IMR-90 (cell line): ENCODE measurements at regions not wholly inside any gene's neighbourhood (a gene's known extent, or its start where the extent isn't known, plus 50 kb on each side); places are given as distances from the start of the nearest gene placed in this dataset.

Source experiments
- ATAC-seq: fragments of 200-7000 bp; cut with Tn5 transposase; 2 replicates; pipeline ENCODE4 v1.9.1; 2020; ENCODE audit warnings: low read depth, mild to moderate bottlenecking, moderate library complexity
- BruUV-seq: library from RNA; stranded (reverse); fragments of 400-500 nt; replicated peaks from 2 replicates; lab custom pipeline; 2021; lab: Mats Ljungman, UMichigan
- CTCF ChIA-PET: fragments of 300-600 bp; formaldehyde crosslinking; extraction: SDS; loops from one replicate; lab custom pipeline; 2021; ENCODE audit warnings: antibody characterized with exemption; lab: Yijun Ruan, JAX
- POLR2A ChIA-PET: fragments of 300-600 bp; sonication (Branson Sonifier 250); formaldehyde crosslinking; loops from one replicate; lab custom pipeline; 2022; ENCODE audit warnings: antibody characterized with exemption; ENCODE audit not compliant: unreplicated experiment; lab: Charles Lee
- DNase-seq: peaks from one replicate; pipeline ENCODE4 v3.0.0; 2013
- H2AFZ ChIP-seq: replicated peaks from 2 replicates; pipeline ENCODE3; 2013; ENCODE audit warnings: low read length, mild to moderate bottlenecking; ENCODE audit not compliant: poor library complexity
- H2AK5ac ChIP-seq: 2 replicates; pipeline ENCODE4 v1.6.1; 2013; ENCODE audit warnings: low read depth, low read length, inconsistent platforms
- H2AK9ac ChIP-seq: replicated peaks from 2 replicates; pipeline ENCODE3; 2013; ENCODE audit warnings: mild to moderate bottlenecking, low read depth, low read length, moderate library complexity; ENCODE audit not compliant: poor library complexity
- H2BK120ac ChIP-seq: 2 replicates; pipeline ENCODE4 v1.6.1; 2013; ENCODE audit warnings: low read depth, low read length, inconsistent platforms
- H2BK15ac ChIP-seq: 3 replicates; pipeline ENCODE4 v1.6.1; 2013; ENCODE audit warnings: low read depth, low read length, inconsistent platforms
- H2BK20ac ChIP-seq: 2 replicates; pipeline ENCODE4 v1.6.1; 2013; ENCODE audit warnings: low read depth, mild to moderate bottlenecking, inconsistent platforms, low read length, moderate library complexity
- H2BK5ac ChIP-seq: 2 replicates; pipeline ENCODE4 v1.6.1; 2013; ENCODE audit warnings: mild to moderate bottlenecking, low read depth, low read length, inconsistent platforms; ENCODE audit not compliant: poor library complexity, severe bottlenecking
- H3K14ac ChIP-seq: replicated peaks from 2 replicates; pipeline ENCODE4 v1.6.1; 2013; ENCODE audit warnings: low read depth, low read length, inconsistent platforms
- H3K18ac ChIP-seq: 2 replicates; pipeline ENCODE4 v1.6.1; 2013; ENCODE audit warnings: low read depth, low read length, control low read depth
- H3K23ac ChIP-seq: 2 replicates; pipeline ENCODE4 v1.6.1; 2013; ENCODE audit warnings: low read depth, low read length, inconsistent platforms
- H3K27ac ChIP-seq: 2 replicates; pipeline ENCODE4 v1.5.1; 2013; ENCODE audit warnings: mild to moderate bottlenecking, control low read depth, low read length; ENCODE audit not compliant: insufficient read depth
- H3K27me3 ChIP-seq: 2 replicates; pipeline ENCODE4 v1.6.1; 2013; ENCODE audit warnings: low read length; ENCODE audit not compliant: control insufficient read depth, insufficient read depth
- H3K36me3 ChIP-seq: 2 replicates; pipeline ENCODE4 v1.6.1; 2013; ENCODE audit warnings: low read length, mixed read lengths; ENCODE audit not compliant: control insufficient read depth, insufficient read depth
- H3K4ac ChIP-seq: 2 replicates; pipeline ENCODE4 v1.6.1; 2013; ENCODE audit warnings: low read depth, low read length, inconsistent platforms
- H3K4me1 ChIP-seq: 2 replicates; pipeline ENCODE4 v1.6.1; 2013; ENCODE audit warnings: low read length, mixed read lengths; ENCODE audit not compliant: control insufficient read depth, insufficient read depth
- H3K4me2 ChIP-seq: 2 replicates; pipeline ENCODE4 v1.6.1; 2013; ENCODE audit warnings: low read depth, mild to moderate bottlenecking, control low read depth, low read length, moderate library complexity
- H3K4me3 ChIP-seq: 2 replicates; pipeline ENCODE4 v1.5.1; 2013; ENCODE audit warnings: low read depth, mild to moderate bottlenecking, control low read depth, low read length, moderate library complexity; ENCODE audit not compliant: insufficient read depth
- H3K56ac ChIP-seq: 2 replicates; pipeline ENCODE4 v1.6.1; 2013; ENCODE audit warnings: low read length, inconsistent platforms; ENCODE audit not compliant: insufficient read depth; ENCODE audit errors: extremely low read depth
- H3K79me1 ChIP-seq, 2 experiments: 2 replicates each; pipeline ENCODE4 v1.6.1; 2013; ENCODE audit warnings: low read length in 2 of 2, inconsistent platforms in 1 of 2, low read depth in 1 of 2
- H3K9ac ChIP-seq: 2 replicates; pipeline ENCODE4 v1.6.1; 2013; ENCODE audit warnings: low read depth, low read length, control low read depth
- H3K9me1 ChIP-seq: 2 replicates; pipeline ENCODE4 v1.6.1; 2013; ENCODE audit warnings: low read length, inconsistent platforms; ENCODE audit not compliant: insufficient read depth
- H3K9me3 ChIP-seq: 2 replicates; pipeline ENCODE4 v1.6.1; 2013; ENCODE audit warnings: low read length; ENCODE audit not compliant: control insufficient read depth, insufficient read depth
- H4K20me1 ChIP-seq: 2 replicates; pipeline ENCODE4 v1.6.1; 2013; ENCODE audit warnings: low read length, inconsistent platforms; ENCODE audit not compliant: insufficient read depth
- H4K5ac ChIP-seq: 2 replicates; pipeline ENCODE4 v1.6.1; 2013; ENCODE audit warnings: mild to moderate bottlenecking, low read depth, low read length, control low read depth
- H4K8ac ChIP-seq, 2 experiments: 2 replicates each; pipeline ENCODE4 v1.6.1; 2013; ENCODE audit warnings: low read depth in 2 of 2, low read length in 2 of 2, control low read depth in 1 of 2, inconsistent platforms in 1 of 2
- H4K91ac ChIP-seq: 2 replicates; pipeline ENCODE4 v1.6.1; 2013; ENCODE audit warnings: low read depth, low read length, inconsistent platforms; ENCODE audit not compliant: insufficient read depth
- BHLHE40 ChIP-seq: fragments of 150-350 bp; IDR thresholded peaks from 2 replicates; pipeline ENCODE4 v1.6.1; 2016; ENCODE audit warnings: mild to moderate bottlenecking, low read depth, low read length
- CHD1 ChIP-seq: IDR thresholded peaks from 2 replicates; pipeline ENCODE4 v1.6.1; 2012; ENCODE audit warnings: low read depth, low read length, improper control_type of control experiment
- ELK1 ChIP-seq: fragments of 150-350 bp; IDR thresholded peaks from 2 replicates; pipeline ENCODE4 v1.6.1; 2016; ENCODE audit warnings: low read depth, mild to moderate bottlenecking, low read length, moderate library complexity, borderline replicate concordance
- FOS ChIP-seq: fragments of 150-350 bp; IDR thresholded peaks from 2 replicates; pipeline ENCODE4 v1.6.1; 2016; ENCODE audit warnings: low read depth, low read length
- MAFK ChIP-seq: IDR thresholded peaks from 2 replicates; pipeline ENCODE4 v1.6.1; 2012; ENCODE audit warnings: low read depth, low read length, improper control_type of control experiment
- MAZ ChIP-seq: IDR thresholded peaks from 2 replicates; pipeline ENCODE4 v1.6.1; 2012; ENCODE audit warnings: low read depth, mild to moderate bottlenecking, low read length, improper control_type of control experiment, moderate library complexity, borderline replicate concordance
- MXI1 ChIP-seq: IDR thresholded peaks from 2 replicates; pipeline ENCODE4 v1.6.1; 2012; ENCODE audit warnings: low read depth, mild to moderate bottlenecking, low read length, moderate library complexity, borderline replicate concordance
- NFE2L2 ChIP-seq: fragments of 150-350 bp; IDR thresholded peaks from 2 replicates; pipeline ENCODE4 v1.6.1; 2016; ENCODE audit warnings: low read depth, mild to moderate bottlenecking, low read length
- POLR2A ChIP-seq: IDR thresholded peaks from 2 replicates; pipeline ENCODE4 v1.6.1; 2012; ENCODE audit warnings: mild to moderate bottlenecking, low read depth, low read length
- RAD21 ChIP-seq: IDR thresholded peaks from 2 replicates; pipeline ENCODE4 v1.6.1; 2012; ENCODE audit warnings: low read length, improper control_type of control experiment
- RCOR1 ChIP-seq: IDR thresholded peaks from 2 replicates; pipeline ENCODE4 v1.6.1; 2012; ENCODE audit warnings: mild to moderate bottlenecking, low read length, improper control_type of control experiment; ENCODE audit not compliant: insufficient replicate concordance
- RFX5 ChIP-seq: IDR thresholded peaks from 2 replicates; pipeline ENCODE4 v1.8.0; 2012; ENCODE audit warnings: low read depth, mild to moderate bottlenecking, low read length, moderate library complexity
- SMC3 ChIP-seq: fragments of 150-350 bp; IDR thresholded peaks from 2 replicates; pipeline ENCODE4 v1.6.1; 2016; ENCODE audit warnings: low read depth, mild to moderate bottlenecking, antibody characterized with exemption, low read length, moderate library complexity
- USF2 ChIP-seq: fragments of 150-350 bp; IDR thresholded peaks from 2 replicates; pipeline ENCODE4 v1.6.1; 2017; ENCODE audit warnings: mild to moderate bottlenecking, antibody characterized with exemption, low read length, low read depth
- WGBS, 2 experiments: methylation state at CpG; one replicate each; pipeline versions ENCODE4 v1.1.5 to v1.1.7; 2013; ENCODE audit warnings: missing lambda C conversion rate in 2 of 2; ENCODE audit not compliant: insufficient read length in 1 of 2; ENCODE audit errors: extremely low coverage in 2 of 2; 5-methylcytosine and 5-hydroxymethylcytosine counted together
- dilution Hi-C: fragments of 300-500 bp; cut with HindIII; formaldehyde crosslinking; loops from one replicate; pipeline ENCODE4 v1.14.3; 2018; ENCODE audit warnings: low sequenced_read_pairs; ENCODE audit not compliant: unreplicated experiment
- in situ Hi-C: fragments of 300-500 bp; cut with MboI; formaldehyde crosslinking; loops from 3 replicates; pipeline ENCODE4 v1.14.3; 2019; ENCODE audit warnings: low sequenced_read_pairs, inconsistent platforms, mixed read lengths
- intact Hi-C: fragments of 100-400 bp; cut with micrococcal nuclease; formaldehyde crosslinking; loops from 2 replicates; pipeline ENCODE4 v1.10.0; 2022

GRCh38 chr6:56864171-56864616, 90.7 kb upstream of the BEND6 start (continued):
- TF ChIP-seq MAZ = no peak

DNA sequence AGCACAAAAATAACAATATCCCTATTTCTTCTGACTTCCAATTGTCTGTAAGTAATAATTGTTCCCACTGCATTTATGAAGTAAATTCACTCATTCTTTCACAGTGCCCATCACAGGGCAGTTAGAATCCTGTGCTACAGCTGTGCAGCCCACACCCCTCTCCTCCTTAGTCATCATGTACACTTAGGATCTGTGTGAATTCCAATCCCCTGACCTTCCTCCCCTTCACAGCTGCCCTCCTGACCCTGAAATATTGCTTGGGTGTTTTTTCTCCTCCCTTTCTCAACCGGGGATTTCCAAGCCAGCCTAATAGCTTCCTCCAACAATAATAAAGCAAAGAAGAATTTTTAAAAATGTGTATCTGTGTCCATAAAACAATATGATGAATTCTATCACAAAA, 91.5 kb upstream of the BEND6 start:
- H3K27me3 ChIP-seq = no peaks in the 10 kb centered on the region
- H2BK20ac ChIP-seq = peak overlapping the region; percentile 82; the same call in 1 of the 2 replicates
- no peak overlapping the region for H3K4me3 ChIP-seq
- peak; percentile 89 for DNase-seq
- dilution Hi-C loops = no loop called here
- H4K5ac ChIP-seq = peak overlapping the region; percentile 60; the same call in 1 of the 2 replicates
- peak overlapping the region; percentile 30 to 73; a peak in 2 of 4 replicates for H4K8ac ChIP-seq
- H3K4me1 ChIP-seq = peaks cover 27% of the 10 kb centered on the region
- H3K9me1 ChIP-seq = peaks cover 27% of the 10 kb centered on the region
- H3K4me2 ChIP-seq = peak overlapping the region; percentile 64; the same call in 1 of the 2 replicates
- no peak overlapping the region for H2AFZ ChIP-seq
- peak overlapping the region; percentile 50; the same call in 1 of the 2 replicates for H3K23ac ChIP-seq
- peak overlapping the region; percentile 95 for H2BK5ac ChIP-seq
- POLR2A ChIA-PET = interaction anchor here (0.6 kb wide), 1 partner anchor 210 kb away, joined by 3 read pairs; no protein-coding TSS in a partner anchor
- peak overlapping the region; percentile 87; the same call in 1 of the 2 replicates for H3K18ac ChIP-seq
- WGBS, 2 experiments = no CpG with 5 or more reads among the region's 1 CpG
- H4K20me1 ChIP-seq = no peaks in the 10 kb centered on the region
- in situ Hi-C loops = loop anchor here (25.0 kb wide), 1 partner anchor 501 kb away; no protein-coding TSS in a partner anchor
- peaks cover 15 to 77% of the 10 kb centered on the region in 2 experiments; a peak in 3 of 4 replicates for H3K79me1 ChIP-seq
- H3K4ac ChIP-seq = peak overlapping the region; percentile 94
- no peaks in the 10 kb centered on the region for H3K9me3 ChIP-seq
- no peak overlapping the region for H2AK9ac ChIP-seq
- H2BK120ac ChIP-seq = peak overlapping the region; percentile 87
- no TSS peak for BruUV-seq
- intact Hi-C loops = no loop called here
- peaks cover 5% of the 10 kb centered on the region for H3K36me3 ChIP-seq
- H3K27ac ChIP-seq = peak overlapping the region; percentile 33; the same call in 1 of the 2 replicates
- peak overlapping the region; percentile 60 for H4K91ac ChIP-seq
- H2AK5ac ChIP-seq = peak overlapping the region; percentile 73; the same call in 1 of the 2 replicates
- CTCF ChIA-PET = interaction anchor here (0.6 to 3.6 kb wide), 5 partner anchors 11 to 809 kb away, joined by 3 to 21 read pairs (median 3); no protein-coding TSS in a partner anchor
- H3K56ac ChIP-seq = peak overlapping the region; percentile 37; the same call in 1 of the 2 replicates
- H3K9ac ChIP-seq = no peak overlapping the region
- H3K14ac ChIP-seq = peak overlapping the region; percentile 85
- peak; percentile 82 for ATAC-seq
- 0 out of 3 replicates have a peak overlapping the region, but pooled peaks have one; percentile 22 for H2BK15ac ChIP-seq
- no peak for TF ChIP-seq CHD1
- peak; percentile 28 for TF ChIP-seq RCOR1
- no peak for TF ChIP-seq ELK1
- TF ChIP-seq POLR2A = no peak
- TF ChIP-seq RFX5 = no peak
- TF ChIP-seq MXI1 = no peak
- TF ChIP-seq SMC3 = no peak
- TF ChIP-seq MAFK = peak; percentile 25; the same call in 1 of the 2 replicates
- no peak; the same call in 1 of the 2 replicates for TF ChIP-seq FOS
- TF ChIP-seq USF2 = no peak
- peak; percentile 13; the same call in 1 of the 2 replicates for TF ChIP-seq NFE2L2
- TF ChIP-seq RAD21 = no peak
- no peak for TF ChIP-seq BHLHE40
